Peyer's patch (tissue), 4 donors: ENCODE measurements at regions not wholly inside any gene's neighbourhood (a gene's known extent, or its start where the extent isn't known, plus 50 kb on each side); places are given as distances from the start of the nearest gene placed in this dataset.

Source experiments
- DNase-seq, 3 donors: peaks; one replicate each; pipeline ENCODE4 v3.0.0-alpha.2; 2017 to 2019
- H3K27ac ChIP-seq, 4 donors: fragments of 200-600 bp; sonication (generic); one replicate each; pipeline ENCODE4 v1.5.1; 2016 to 2019
- H3K27me3 ChIP-seq, 2 donors: fragments of 200-600 bp; sonication (generic); one replicate each; pipeline ENCODE4 v1.5.1; 2019
- H3K36me3 ChIP-seq, 3 donors: fragments of 200-600 bp; sonication (generic); one replicate each; pipeline ENCODE4 v1.5.1; 2016 to 2019
- H3K4me1 ChIP-seq, 4 donors: fragments of 200-600 bp; sonication (generic); one replicate each; pipeline ENCODE4 v1.5.1; 2016 to 2019
- H3K4me3 ChIP-seq, 4 donors: fragments of 200-600 bp; sonication (generic); 1 replicate in 3 of 4; 2 replicates in 1 of 4; pipeline ENCODE4 v1.5.1; 2016 to 2019; ENCODE audit warnings: mild to moderate bottlenecking in 1 of 4
- H3K9me3 ChIP-seq, 4 donors: fragments of 200-600 bp; sonication (generic); one replicate each; pipeline ENCODE4 v1.5.1; 2016 to 2019; ENCODE audit warnings: mild to moderate bottlenecking in 1 of 4
- POLR2A ChIP-seq, 2 donors: fragments of 450-650 bp; IDR thresholded peaks; one replicate each; pipeline ENCODE4 v1.5.1; 2017; ENCODE audit warnings: antibody characterized with exemption in 2 of 2, mild to moderate bottlenecking in 2 of 2, moderate library complexity in 2 of 2
- TF ChIP-seq, protein P1 (sequence below), 6 experiments: fragments of 450-650 bp in 4 of 6; fragments of 200-600 bp in 2 of 6; sonication (generic) in 1 of 6; IDR thresholded peaks; one replicate each; pipeline ENCODE4 v1.5.1; 2017 to 2019; ENCODE audit warnings: antibody characterized with exemption in 6 of 6, mild to moderate bottlenecking in 3 of 6, moderate library complexity in 1 of 6

DNA sequence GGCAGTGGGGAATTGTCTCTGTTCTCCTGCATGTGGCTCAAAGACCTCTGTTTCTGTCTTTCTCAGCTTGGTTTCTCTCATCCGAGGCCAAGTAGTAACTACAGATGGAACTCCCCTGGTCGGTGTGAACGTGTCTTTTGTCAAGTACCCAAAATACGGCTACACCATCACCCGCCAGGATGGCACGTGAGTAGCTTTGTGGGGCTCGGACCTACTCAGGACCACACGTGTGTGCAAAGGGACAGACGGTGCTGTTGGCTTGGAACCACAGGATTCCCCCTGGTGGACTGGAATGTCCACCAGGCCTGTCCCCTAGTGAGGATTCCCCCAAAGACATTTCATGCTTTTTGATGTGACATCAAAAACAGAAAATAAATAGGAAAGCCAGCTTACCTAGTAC, 96.3 kb upstream of the WWC1 start:
- no peaks in the 10 kb centered on the region for H3K27me3 ChIP-seq
- no peak overlapping the region for H3K27ac ChIP-seq
- no peaks in the 10 kb centered on the region for H3K9me3 ChIP-seq
- no peak for DNase-seq
- no peak overlapping the region for H3K4me3 ChIP-seq
- H3K36me3 ChIP-seq: no peaks in the 10 kb centered on the region
- no peak for TF ChIP-seq POLR2A (IDR thresholded peaks at IDR 0.05)
- TF ChIP-seq, protein P1, sequence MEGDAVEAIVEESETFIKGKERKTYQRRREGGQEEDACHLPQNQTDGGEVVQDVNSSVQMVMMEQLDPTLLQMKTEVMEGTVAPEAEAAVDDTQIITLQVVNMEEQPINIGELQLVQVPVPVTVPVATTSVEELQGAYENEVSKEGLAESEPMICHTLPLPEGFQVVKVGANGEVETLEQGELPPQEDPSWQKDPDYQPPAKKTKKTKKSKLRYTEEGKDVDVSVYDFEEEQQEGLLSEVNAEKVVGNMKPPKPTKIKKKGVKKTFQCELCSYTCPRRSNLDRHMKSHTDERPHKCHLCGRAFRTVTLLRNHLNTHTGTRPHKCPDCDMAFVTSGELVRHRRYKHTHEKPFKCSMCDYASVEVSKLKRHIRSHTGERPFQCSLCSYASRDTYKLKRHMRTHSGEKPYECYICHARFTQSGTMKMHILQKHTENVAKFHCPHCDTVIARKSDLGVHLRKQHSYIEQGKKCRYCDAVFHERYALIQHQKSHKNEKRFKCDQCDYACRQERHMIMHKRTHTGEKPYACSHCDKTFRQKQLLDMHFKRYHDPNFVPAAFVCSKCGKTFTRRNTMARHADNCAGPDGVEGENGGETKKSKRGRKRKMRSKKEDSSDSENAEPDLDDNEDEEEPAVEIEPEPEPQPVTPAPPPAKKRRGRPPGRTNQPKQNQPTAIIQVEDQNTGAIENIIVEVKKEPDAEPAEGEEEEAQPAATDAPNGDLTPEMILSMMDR (IDR thresholded peaks at IDR 0.05): no peak
- H3K4me1 ChIP-seq: no peaks in the 10 kb centered on the region

- Histone ChIP-seq H3K4me1 (no peaks in the 10 kb centered on the region), H3K36me3 (no peaks in the 10 kb centered on the region), H3K4me3 (no peak overlapping the region), H3K27me3 (no peaks in the 10 kb centered on the region), H3K27ac (no peak overlapping the region), H3K9me3 (no peaks in the 10 kb centered on the region)
- no peak for DNase-seq
- TF ChIP-seq, protein P1 (IDR thresholded peaks at IDR 0.05): no peak
- TF ChIP-seq POLR2A (IDR thresholded peaks at IDR 0.05): no peak
These were observed 93.1 kb upstream of the WWC1 start for GRCh38 chr5:168198359-168198758.

DNA sequence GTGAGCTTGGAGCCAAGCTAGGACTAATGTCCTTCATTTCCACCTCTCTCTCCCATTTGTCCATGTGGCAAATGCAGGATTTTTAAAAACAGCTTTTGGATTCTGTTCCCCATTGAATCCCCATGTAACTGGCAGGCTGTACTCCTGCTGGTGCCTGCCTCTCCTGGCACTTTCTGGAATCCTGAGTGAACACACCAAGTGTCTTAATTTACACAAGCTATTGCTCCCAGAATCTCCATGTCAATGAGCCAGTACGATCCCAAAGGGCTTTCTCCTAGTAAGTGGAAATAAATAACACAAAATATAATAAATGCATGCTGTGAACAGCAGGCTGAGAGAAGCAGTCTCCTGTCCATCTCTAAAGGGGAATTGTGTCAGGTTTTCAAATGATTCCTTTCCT, 88.4 kb upstream of the WWC1 start:
- no peak for DNase-seq
- Histone ChIP-seq H3K27me3 (no peaks in the 10 kb centered on the region), H3K36me3 (no peaks in the 10 kb centered on the region), H3K9me3 (no peaks in the 10 kb centered on the region), H3K27ac (no peak overlapping the region), H3K4me1 (no peaks in the 10 kb centered on the region), H3K4me3 (no peak overlapping the region)
- TF ChIP-seq POLR2A (IDR thresholded peaks at IDR 0.05): no peak
- TF ChIP-seq, protein P1 (IDR thresholded peaks at IDR 0.05): no peak

DNA sequence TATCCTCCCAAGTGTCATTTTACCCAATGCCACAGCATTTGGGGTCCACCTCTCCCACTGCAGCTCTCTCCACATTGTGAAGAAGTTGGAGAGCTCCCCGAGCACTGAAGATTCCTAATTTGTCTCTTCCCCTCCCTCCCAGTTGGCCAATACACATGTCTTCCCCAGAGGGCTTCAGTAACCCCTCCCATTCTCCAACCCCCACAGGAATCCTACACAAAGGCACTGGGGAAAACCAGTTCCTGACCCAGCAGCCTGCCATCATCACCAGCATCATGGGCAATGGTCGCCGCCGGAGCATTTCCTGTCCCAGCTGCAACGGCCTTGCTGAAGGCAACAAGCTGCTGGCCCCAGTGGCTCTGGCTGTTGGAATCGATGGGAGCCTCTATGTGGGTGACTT, 87.3 kb upstream of the WWC1 start:
- Histone ChIP-seq H3K36me3 (no peaks in the 10 kb centered on the region), H3K4me3 (no peak overlapping the region), H3K9me3 (no peaks in the 10 kb centered on the region), H3K27ac (no peak overlapping the region), H3K27me3 (no peaks in the 10 kb centered on the region), H3K4me1 (no peaks in the 10 kb centered on the region)
- no peak for DNase-seq
- TF ChIP-seq POLR2A (IDR thresholded peaks at IDR 0.05): no peak
- TF ChIP-seq, protein P1 (IDR thresholded peaks at IDR 0.05): no peak

GRCh38 chr5:168207450-168208029, 83.9 kb upstream of the WWC1 start:
- no peak for DNase-seq
- no peak for TF ChIP-seq POLR2A (IDR thresholded peaks at IDR 0.05)
- TF ChIP-seq, protein P1 (IDR thresholded peaks at IDR 0.05): no peak
- Histone ChIP-seq H3K27me3 (no peaks in the 10 kb centered on the region), H3K4me3 (no peak overlapping the region), H3K9me3 (no peaks in the 10 kb centered on the region), H3K27ac (no peak overlapping the region), H3K4me1 (no peaks in the 10 kb centered on the region), H3K36me3 (no peaks in the 10 kb centered on the region)
